HCT116 (cell line): ENCODE measurements at regions not wholly inside any gene's neighbourhood (a gene's known extent, or its start where the extent isn't known, plus 50 kb on each side); places are given as distances from the start of the nearest gene placed in this dataset.

ENCODE experiments used
- ATAC-seq: fragments of 200-7000 bp; cut with Tn5 transposase; 2 replicates; pipeline ENCODE4 v1.9.1; 2020; ENCODE audit warnings: mild to moderate bottlenecking, moderate library complexity
- BruUV-seq: library from RNA; stranded (reverse); fragments of 400-500 nt; replicated peaks from 2 replicates; lab custom pipeline; 2021; lab: Mats Ljungman, UMichigan
- CTCF ChIA-PET: fragments of 300-600 bp; sonication (Branson Sonifier 250); formaldehyde crosslinking; loops from one replicate; lab custom pipeline; 2021; ENCODE audit warnings: antibody characterized with exemption; lab: Charles Lee
- POLR2A ChIA-PET: fragments of 300-600, 350-600 bp; sonication (Branson Sonifier 250); formaldehyde crosslinking; loops from one replicate; lab custom pipeline; 2021; ENCODE audit warnings: antibody characterized with exemption; lab: Charles Lee
- RAD21 ChIA-PET, 2 experiments: fragments of 300-600 bp; sonication (Branson Sonifier 250); formaldehyde crosslinking; loops; one replicate each; lab custom pipeline; 2023; ENCODE audit warnings: low total read pairs in 2 of 2; ENCODE audit not compliant: uncharacterized antibody in 2 of 2, unreplicated experiment in 2 of 2, low non-redundant PET in 1 of 2; lab: Charles Lee
- DNase-seq: peaks from one replicate; pipeline ENCODE4 v3.0.0-alpha.2; 2010; ENCODE audit warnings: low read depth, low spot score
- H2AFZ ChIP-seq: fragments of 200-600 bp; shearing (Covaris generic), sonication (generic); 2 replicates; pipeline ENCODE4 v1.6.1; 2017; ENCODE audit warnings: low read depth, mixed run types, mixed read lengths, antibody characterized with exemption, low read length; ENCODE audit not compliant: poor library complexity, severe bottlenecking
- H3K27ac ChIP-seq: 2 replicates; pipeline ENCODE4 v1.5.1; 2012; ENCODE audit warnings: low read depth, low read length
- H3K27me3 ChIP-seq: fragments of 200-600 bp; sonication (generic); 2 replicates; pipeline ENCODE4 v1.6.1; 2016; ENCODE audit warnings: mixed run types, low read length, mixed read lengths; ENCODE audit not compliant: insufficient read depth
- H3K36me3 ChIP-seq, 2 experiments: fragments of 200-500 bp in 1 of 2; fragments of 200-600 bp in 1 of 2; sonication (Bioruptor generic) in 1 of 2; sonication (generic) in 1 of 2; 2 replicates each; pipeline versions ENCODE4 v1.5.1 to v1.6.1; 2014 to 2016; ENCODE audit warnings: low read length in 2 of 2, inconsistent platforms in 1 of 2, mixed read lengths in 1 of 2, mixed run types in 1 of 2; ENCODE audit not compliant: insufficient read depth in 2 of 2, control insufficient read depth in 1 of 2
- H3K4me1 ChIP-seq, 2 experiments: fragments of 200-600 bp in 1 of 2; sonication (generic) in 1 of 2; 2 replicates each; pipeline versions ENCODE4 v1.5.1 to v1.6.1; 2012 to 2017; ENCODE audit warnings: low read length in 2 of 2, inconsistent platforms in 1 of 2, mild to moderate bottlenecking in 1 of 2, mixed read lengths in 1 of 2, mixed run types in 1 of 2, moderate library complexity in 1 of 2; ENCODE audit not compliant: insufficient read depth in 2 of 2, control insufficient read depth in 1 of 2
- H3K4me2 ChIP-seq: fragments of 200-600 bp; sonication (generic); 2 replicates; pipeline ENCODE4 v1.6.1; 2017; ENCODE audit warnings: mixed run types, low read length, mixed read lengths
- H3K4me3 ChIP-seq, 2 experiments: fragments of 200-600 bp in 1 of 2; sonication (generic) in 1 of 2; replicated peaks in 1 of 2; 2 replicates each; pipeline ENCODE4 v1.5.1; 2011 to 2016; ENCODE audit warnings: low read length in 2 of 2, control low read depth in 1 of 2, low read depth in 1 of 2, mild to moderate bottlenecking in 1 of 2, mixed read lengths in 1 of 2, mixed run types in 1 of 2
- H3K79me2 ChIP-seq: fragments of 200-600 bp; sonication (generic); 2 replicates; pipeline ENCODE4 v1.6.1; 2017; ENCODE audit warnings: mild to moderate bottlenecking, mixed run types, low read length, moderate library complexity, mixed read lengths; ENCODE audit not compliant: insufficient read depth
- H3K9ac ChIP-seq: fragments of 200-600 bp; sonication (generic); 2 replicates; pipeline ENCODE4 v1.6.1; 2016; ENCODE audit warnings: low read length, mixed read lengths
- H3K9me2 ChIP-seq: fragments of 200-600 bp; sonication (generic), shearing (Covaris generic); 2 replicates; pipeline ENCODE4 v1.6.1; 2017; ENCODE audit warnings: mixed run types, mild to moderate bottlenecking, moderate library complexity; ENCODE audit not compliant: insufficient read depth
- H3K9me3 ChIP-seq, 2 experiments: fragments of 200-500 bp in 1 of 2; fragments of 200-600 bp in 1 of 2; sonication (Bioruptor generic) in 1 of 2; sonication (generic) in 1 of 2; 2 replicates each; pipeline ENCODE4 v1.6.1; 2014 to 2017; ENCODE audit warnings: low read length in 2 of 2, mixed read lengths in 2 of 2, inconsistent platforms in 1 of 2, low read depth in 1 of 2, mild to moderate bottlenecking in 1 of 2, mixed run types in 1 of 2, moderate library complexity in 1 of 2; ENCODE audit not compliant: control insufficient read depth in 1 of 2, insufficient read depth in 1 of 2
- H4K20me1 ChIP-seq: fragments of 200-600 bp; sonication (generic), shearing (Covaris generic); 2 replicates; pipeline ENCODE4 v1.6.1; 2017; ENCODE audit warnings: mixed run types, mild to moderate bottlenecking, moderate library complexity; ENCODE audit not compliant: insufficient read depth
- CBX3 ChIP-seq: IDR thresholded peaks from 2 replicates; pipeline ENCODE4 v1.6.1; 2012; ENCODE audit warnings: low read depth
- EGR1 ChIP-seq: IDR thresholded peaks from 2 replicates; pipeline ENCODE4 v1.6.1; 2012; ENCODE audit warnings: low read depth
- ELF1 ChIP-seq: IDR thresholded peaks from 2 replicates; pipeline ENCODE4 v1.6.1; 2012; ENCODE audit warnings: low read depth, borderline replicate concordance
- EZH2 ChIP-seq: fragments of 200-600 bp; sonication (generic); IDR thresholded peaks from 2 replicates; pipeline ENCODE4 v1.6.1; 2017; ENCODE audit warnings: antibody characterized with exemption, mixed run types
- EZH2phosphoT487 ChIP-seq: fragments of 200-600 bp; IDR thresholded peaks from 2 replicates; pipeline ENCODE4 v1.6.1; 2018; ENCODE audit warnings: antibody characterized with exemption, borderline replicate concordance
- FOSL1 ChIP-seq: IDR thresholded peaks from 2 replicates; pipeline ENCODE4 v1.6.1; 2012; ENCODE audit warnings: low read depth
- JUND ChIP-seq: IDR thresholded peaks from 2 replicates; pipeline ENCODE4 v1.6.1; 2012
- POLR2AphosphoS5 ChIP-seq: IDR thresholded peaks from 2 replicates; pipeline ENCODE4 v1.6.1; 2011; ENCODE audit warnings: mild to moderate bottlenecking, low read depth, low read length, moderate library complexity
- RAD21 ChIP-seq: IDR thresholded peaks from 2 replicates; pipeline ENCODE4 v1.6.1; 2012; ENCODE audit warnings: low read depth, mild to moderate bottlenecking
- SP1 ChIP-seq: IDR thresholded peaks from 2 replicates; pipeline ENCODE4 v1.6.1; 2012; ENCODE audit warnings: low read depth
- SRF ChIP-seq: IDR thresholded peaks from 2 replicates; pipeline ENCODE4 v1.6.1; 2012; ENCODE audit warnings: low read depth
- TCF7L2 ChIP-seq: IDR thresholded peaks from 2 replicates; pipeline ENCODE4 v1.7.0; 2011; ENCODE audit warnings: borderline replicate concordance, inconsistent platforms; ENCODE audit not compliant: insufficient read depth, insufficient read length; ENCODE audit errors: extremely low read depth
- ZFX ChIP-seq: fragments of 450-650 bp; IDR thresholded peaks from 2 replicates; pipeline ENCODE4 v1.6.1; 2017
- ZNF274 ChIP-seq: fragments of 200-500 bp; sonication (Bioruptor generic); IDR thresholded peaks from 2 replicates; pipeline ENCODE4 v1.6.1; 2014; ENCODE audit warnings: mild to moderate bottlenecking, low read depth, low read length, inconsistent platforms
- intact Hi-C: fragments of 100-400 bp; cut with micrococcal nuclease; formaldehyde crosslinking; loops from 2 replicates; pipeline ENCODE4 v1.10.0; 2022
- TF ChIP-seq, protein P1 (sequence below): IDR thresholded peaks from 2 replicates; pipeline ENCODE4 v1.6.1; 2012
- TF ChIP-seq, protein P2 (sequence below): IDR thresholded peaks from 2 replicates; pipeline ENCODE4 v1.6.1; 2012
- TF ChIP-seq, protein P3 (sequence below), 3 experiments: fragments of 200-600 bp in 1 of 3; sonication (generic) in 1 of 3; IDR thresholded peaks in 2 of 3; conservative IDR thresholded peaks in 1 of 3; 2 replicates each; pipeline ENCODE4 v1.5.1; 2012 to 2017; ENCODE audit warnings: low read depth in 2 of 3, low read length in 2 of 3, antibody characterized with exemption in 1 of 3, borderline replicate concordance in 1 of 3, control low read depth in 1 of 3, mild to moderate bottlenecking in 1 of 3, mixed read lengths in 1 of 3, mixed run types in 1 of 3, moderate library complexity in 1 of 3; ENCODE audit not compliant: insufficient read depth in 1 of 3

DNA sequence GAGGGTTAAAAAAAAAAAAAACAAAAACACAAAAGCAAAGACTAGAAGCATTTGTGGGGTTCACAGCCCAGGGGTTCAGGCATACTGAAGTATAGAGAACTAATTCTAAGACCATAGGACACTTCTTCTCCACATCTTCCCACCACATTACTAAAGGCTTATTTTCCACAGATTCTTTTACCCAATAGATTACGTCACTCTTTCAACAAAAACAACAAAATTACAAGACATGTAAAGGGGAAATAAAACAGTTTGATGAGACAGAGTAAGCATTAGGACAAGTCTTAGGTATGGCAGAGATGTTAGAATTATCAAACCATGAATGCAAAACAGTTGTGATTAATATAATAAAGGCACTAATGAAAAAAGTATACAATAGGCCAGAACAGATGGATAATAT is 2013.7 kb downstream of the MRPL39 start:
- intact Hi-C loops, result no loop called here
- TF ChIP-seq EZH2phosphoT487 (no peak), RAD21 (no peak), POLR2AphosphoS5 (no peak), SRF (no peak), CBX3 (no peak), EZH2 (no peak), ELF1 (no peak), EGR1 (no peak), TCF7L2 (no peak), ZNF274 (no peak), ZFX (no peak), JUND (no peak), SP1 (no peak), FOSL1 (no peak)
- TF ChIP-seq, protein P1, sequence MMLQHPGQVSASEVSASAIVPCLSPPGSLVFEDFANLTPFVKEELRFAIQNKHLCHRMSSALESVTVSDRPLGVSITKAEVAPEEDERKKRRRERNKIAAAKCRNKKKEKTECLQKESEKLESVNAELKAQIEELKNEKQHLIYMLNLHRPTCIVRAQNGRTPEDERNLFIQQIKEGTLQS, result no peak
- TF ChIP-seq, protein P2, sequence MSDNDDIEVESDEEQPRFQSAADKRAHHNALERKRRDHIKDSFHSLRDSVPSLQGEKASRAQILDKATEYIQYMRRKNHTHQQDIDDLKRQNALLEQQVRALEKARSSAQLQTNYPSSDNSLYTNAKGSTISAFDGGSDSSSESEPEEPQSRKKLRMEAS, result no peak
- TF ChIP-seq, protein P3, sequence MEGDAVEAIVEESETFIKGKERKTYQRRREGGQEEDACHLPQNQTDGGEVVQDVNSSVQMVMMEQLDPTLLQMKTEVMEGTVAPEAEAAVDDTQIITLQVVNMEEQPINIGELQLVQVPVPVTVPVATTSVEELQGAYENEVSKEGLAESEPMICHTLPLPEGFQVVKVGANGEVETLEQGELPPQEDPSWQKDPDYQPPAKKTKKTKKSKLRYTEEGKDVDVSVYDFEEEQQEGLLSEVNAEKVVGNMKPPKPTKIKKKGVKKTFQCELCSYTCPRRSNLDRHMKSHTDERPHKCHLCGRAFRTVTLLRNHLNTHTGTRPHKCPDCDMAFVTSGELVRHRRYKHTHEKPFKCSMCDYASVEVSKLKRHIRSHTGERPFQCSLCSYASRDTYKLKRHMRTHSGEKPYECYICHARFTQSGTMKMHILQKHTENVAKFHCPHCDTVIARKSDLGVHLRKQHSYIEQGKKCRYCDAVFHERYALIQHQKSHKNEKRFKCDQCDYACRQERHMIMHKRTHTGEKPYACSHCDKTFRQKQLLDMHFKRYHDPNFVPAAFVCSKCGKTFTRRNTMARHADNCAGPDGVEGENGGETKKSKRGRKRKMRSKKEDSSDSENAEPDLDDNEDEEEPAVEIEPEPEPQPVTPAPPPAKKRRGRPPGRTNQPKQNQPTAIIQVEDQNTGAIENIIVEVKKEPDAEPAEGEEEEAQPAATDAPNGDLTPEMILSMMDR (IDR thresholded peaks at IDR 0.05 in 2 of 3, conservative IDR thresholded peaks at IDR 0.05 in 1 of 3; ENCODE audit: borderline replicate concordance in 1 of 3, insufficient read depth in 1 of 3, low read depth in 2 of 3, low read length in 2 of 3), result no peak
- DNase-seq, result no peak
- no peak for ATAC-seq
- no peaks in the 10 kb centered on the region for H3K36me3 ChIP-seq
- no peak overlapping the region for H3K4me2 ChIP-seq
- no peaks in the 10 kb centered on the region for H4K20me1 ChIP-seq
- ChIA-PET RAD21 (no interaction called here), POLR2A (no interaction called here), CTCF (no interaction called here)
- no peak overlapping the region for H3K27ac ChIP-seq
- no peak overlapping the region for H3K9ac ChIP-seq
- H3K4me3 ChIP-seq, result no peak overlapping the region
- H3K9me3 ChIP-seq, result peaks cover 6 to 15% of the 10 kb centered on the region in 2 experiments; a peak in 2 of 4 replicates
- no peaks in the 10 kb centered on the region for H3K9me2 ChIP-seq
- BruUV-seq, result no TSS peak
- H2AFZ ChIP-seq, result no peak overlapping the region
- H3K27me3 ChIP-seq, result no peaks in the 10 kb centered on the region
- no peaks in the 10 kb centered on the region for H3K4me1 ChIP-seq
- no peaks in the 10 kb centered on the region for H3K79me2 ChIP-seq
